ENCODE measurements at regions not wholly inside any gene's neighbourhood (a gene's known extent, or its start where the extent isn't known, plus 50 kb on each side); places are given as distances from the start of the nearest gene placed in this dataset.
"Not testable (repeated sequence)": the region's sequence is repeated elsewhere in the genome, so short reads cannot be mapped to it uniquely, and the experiment has no call there.

- TF ChIP-seq TAF1 (IDR thresholded peaks at IDR 0.05; ENCODE audit: borderline replicate concordance, low read depth, low read length); CTCF (IDR thresholded peaks at IDR 0.05); ELF1 (IDR thresholded peaks at IDR 0.05); GATA2 (CRISPR knock-in tag; IDR thresholded peaks at IDR 0.05); EP300 (IDR thresholded peaks at IDR 0.05; ENCODE audit: borderline replicate concordance in 1 of 2, low read depth in 1 of 2, low read length in 1 of 2); YY1 (IDR thresholded peaks at IDR 0.05; ENCODE audit: low read depth); SMC3 (IDR thresholded peaks at IDR 0.05; ENCODE audit: low read depth, low read length); ZBTB33 (IDR thresholded peaks at IDR 0.05; ENCODE audit: borderline replicate concordance, low read depth); POLR2AphosphoS5 (IDR thresholded peaks at IDR 0.05; ENCODE audit: low read depth, low read length); MXI1 (IDR thresholded peaks at IDR 0.05; ENCODE audit: low read depth, low read length); PBX3 (IDR thresholded peaks at IDR 0.05): not testable (repeated sequence)
These were observed 668.1 kb downstream of the NUP35 start for GRCh38 chr2:183792165-183792924.

All from SK-N-SH (cell line).